DOHH2 (cell line): ENCODE measurements at regions not wholly inside any gene's neighbourhood (a gene's known extent, or its start where the extent isn't known, plus 50 kb on each side); places are given as distances from the start of the nearest gene placed in this dataset.

Experiments
- EZH2phosphoT487 ChIP-seq: fragments of 200-600 bp; sonication (generic); IDR thresholded peaks from 2 replicates; pipeline ENCODE4 v1.6.1; 2017; ENCODE audit warnings: borderline replicate concordance, mild to moderate bottlenecking, antibody characterized with exemption, low read length, moderate library complexity, mixed read lengths
- TF ChIP-seq, protein P1 (sequence below): fragments of 200-600 bp; sonication (generic); IDR thresholded peaks from one replicate; pipeline ENCODE4 v1.5.1; 2014; ENCODE audit warnings: antibody characterized with exemption, mild to moderate bottlenecking, low read depth, low read length; ENCODE audit not compliant: poor library complexity, severe bottlenecking

DNA sequence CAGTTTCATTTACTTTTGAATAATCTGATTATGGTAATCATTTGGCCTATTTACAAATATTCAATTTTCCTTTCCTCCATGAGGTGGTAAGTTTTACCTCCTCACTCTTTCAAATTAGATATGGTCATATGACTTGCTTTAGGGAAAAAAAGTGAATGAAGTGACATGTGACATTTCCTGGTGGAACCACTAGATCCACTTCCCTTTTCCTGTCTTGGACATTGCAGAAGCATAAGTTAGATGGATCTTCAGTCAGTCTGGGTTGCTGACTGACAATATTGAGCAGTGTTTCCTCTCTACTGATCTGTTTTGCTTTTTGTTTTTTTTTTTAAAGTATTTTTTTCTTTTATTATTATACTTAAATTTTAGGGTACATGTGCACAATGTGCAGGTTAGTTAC, 481.1 kb upstream of the PTBP2 start:
- TF ChIP-seq, protein P1, sequence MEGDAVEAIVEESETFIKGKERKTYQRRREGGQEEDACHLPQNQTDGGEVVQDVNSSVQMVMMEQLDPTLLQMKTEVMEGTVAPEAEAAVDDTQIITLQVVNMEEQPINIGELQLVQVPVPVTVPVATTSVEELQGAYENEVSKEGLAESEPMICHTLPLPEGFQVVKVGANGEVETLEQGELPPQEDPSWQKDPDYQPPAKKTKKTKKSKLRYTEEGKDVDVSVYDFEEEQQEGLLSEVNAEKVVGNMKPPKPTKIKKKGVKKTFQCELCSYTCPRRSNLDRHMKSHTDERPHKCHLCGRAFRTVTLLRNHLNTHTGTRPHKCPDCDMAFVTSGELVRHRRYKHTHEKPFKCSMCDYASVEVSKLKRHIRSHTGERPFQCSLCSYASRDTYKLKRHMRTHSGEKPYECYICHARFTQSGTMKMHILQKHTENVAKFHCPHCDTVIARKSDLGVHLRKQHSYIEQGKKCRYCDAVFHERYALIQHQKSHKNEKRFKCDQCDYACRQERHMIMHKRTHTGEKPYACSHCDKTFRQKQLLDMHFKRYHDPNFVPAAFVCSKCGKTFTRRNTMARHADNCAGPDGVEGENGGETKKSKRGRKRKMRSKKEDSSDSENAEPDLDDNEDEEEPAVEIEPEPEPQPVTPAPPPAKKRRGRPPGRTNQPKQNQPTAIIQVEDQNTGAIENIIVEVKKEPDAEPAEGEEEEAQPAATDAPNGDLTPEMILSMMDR = no peak
- no peak for TF ChIP-seq EZH2phosphoT487
